GM18873 (cell line): ENCODE measurements at regions not wholly inside any gene's neighbourhood (a gene's known extent, or its start where the extent isn't known, plus 50 kb on each side); places are given as distances from the start of the nearest gene placed in this dataset.
A peak's percentile ranks its signal among the peaks of the same experiment; 100 is the strongest.

Source experiments
- ATAC-seq: cut with Tn5 transposase; IDR thresholded peaks from one replicate; pipeline ENCODE4 v1.9.1; 2021; ENCODE audit warnings: mild to moderate bottlenecking, moderate library complexity, moderate number of reproducible peaks; ENCODE audit not compliant: unreplicated experiment, low FRiP score

GRCh38 chr5:93890657-93891056 lies 149.3 kb upstream of the POU5F2 start:
- no peak for ATAC-seq

GRCh38 chr5:93887678-93888077 lies 146.3 kb upstream of the POU5F2 start:
- no peak for ATAC-seq

GRCh38 chr5:93886917-93887361 lies 145.5 kb upstream of the POU5F2 start:
- ATAC-seq = no peak

GRCh38 chr5:93886098-93886806 lies 144.9 kb upstream of the POU5F2 start:
- ATAC-seq = no peak

- no peak for ATAC-seq
Measured at GRCh38 chr5:93884254-93884653, 142.9 kb upstream of the POU5F2 start.

- ATAC-seq = no peak
Measured at GRCh38 chr5:93883459-93883858, 142.1 kb upstream of the POU5F2 start.

GRCh38 chr5:93875693-93876092 lies 134.3 kb upstream of the POU5F2 start:
- ATAC-seq = no peak

- ATAC-seq = peak; percentile 38
Measured at GRCh38 chr5:93874491-93874890, 133.1 kb upstream of the POU5F2 start.

GRCh38 chr5:93874080-93874479 lies 132.7 kb upstream of the POU5F2 start:
- peak; percentile 80 for ATAC-seq

GRCh38 chr5:93873211-93873736 lies 131.9 kb upstream of the POU5F2 start:
- ATAC-seq = no peak

- ATAC-seq = no peak
Measured at GRCh38 chr5:93870649-93871048, 129.2 kb upstream of the POU5F2 start.

- ATAC-seq = no peak
Measured at GRCh38 chr5:93868851-93869250, 127.5 kb upstream of the POU5F2 start.

- ATAC-seq = no peak
Measured at GRCh38 chr5:93850311-93850710, 108.9 kb upstream of the POU5F2 start.

- no peak for ATAC-seq
Measured at GRCh38 chr5:93845376-93845775, 104.0 kb upstream of the POU5F2 start.

- no peak for ATAC-seq
Measured at GRCh38 chr5:93831449-93831848, 90.0 kb upstream of the POU5F2 start.

GRCh38 chr5:93830893-93831292 lies 89.5 kb upstream of the POU5F2 start:
- ATAC-seq = no peak

GRCh38 chr5:93829346-93829745 lies 87.9 kb upstream of the POU5F2 start:
- ATAC-seq = no peak

- no peak for ATAC-seq
Measured at GRCh38 chr5:93821891-93822415, 80.6 kb upstream of the POU5F2 start.

- ATAC-seq = no peak
Measured at GRCh38 chr5:93819668-93820067, 78.3 kb upstream of the POU5F2 start.

- ATAC-seq = no peak
Measured at GRCh38 chr5:93810780-93811179, 69.4 kb upstream of the POU5F2 start.

GRCh38 chr5:93809430-93809829 lies 68.0 kb upstream of the POU5F2 start:
- ATAC-seq = no peak

- no peak for ATAC-seq
Measured at GRCh38 chr5:93807846-93808245, 66.4 kb upstream of the POU5F2 start.
